GM23338 (cell line): ENCODE measurements at regions not wholly inside any gene's neighbourhood (a gene's known extent, or its start where the extent isn't known, plus 50 kb on each side); places are given as distances from the start of the nearest gene placed in this dataset.

Source experiments
- ATAC-seq: fragments of 200-7000 bp; cut with Tn5 transposase; 3 replicates; pipeline ENCODE4 v1.9.1; 2020
- DNase-seq: peaks from one replicate; pipeline ENCODE4 v3.0.0-alpha.2; 2015; ENCODE audit warnings: low spot score
- H2AFZ ChIP-seq: fragments of 200-600 bp; sonication (generic); 2 replicates; pipeline ENCODE4 v1.8.0; 2016; ENCODE audit warnings: antibody characterized with exemption, mild to moderate bottlenecking, moderate library complexity
- H3F3A ChIP-seq: fragments of 200-600 bp; sonication (generic); replicated peaks from 2 replicates; pipeline ENCODE4 v1.8.0; 2017; ENCODE audit warnings: antibody characterized with exemption, mixed run types, low read depth
- H3K27ac ChIP-seq: fragments of 200-600 bp; sonication (generic); 2 replicates; pipeline ENCODE4 v1.6.1; 2016; ENCODE audit warnings: low read depth
- H3K27me3 ChIP-seq: fragments of 200-600 bp; sonication (generic); 2 replicates; pipeline ENCODE4 v1.8.0; 2016; ENCODE audit warnings: mild to moderate bottlenecking, mixed run types, moderate library complexity; ENCODE audit not compliant: insufficient read depth
- H3K36me3 ChIP-seq: fragments of 200-600 bp; sonication (generic); 2 replicates; pipeline ENCODE4 v1.8.0; 2016; ENCODE audit warnings: mild to moderate bottlenecking; ENCODE audit not compliant: insufficient read depth
- H3K4me1 ChIP-seq: fragments of 200-600 bp; sonication (generic); 2 replicates; pipeline ENCODE4 v1.8.0; 2016; ENCODE audit warnings: mild to moderate bottlenecking, moderate library complexity; ENCODE audit not compliant: insufficient read depth
- H3K4me2 ChIP-seq: fragments of 200-600 bp; sonication (generic); 2 replicates; pipeline ENCODE4 v1.7.1; 2017; ENCODE audit warnings: mixed run types
- H3K4me3 ChIP-seq: fragments of 200-600 bp; sonication (generic); 2 replicates; pipeline ENCODE4 v1.6.1; 2016; ENCODE audit warnings: mixed run types
- H3K79me2 ChIP-seq: fragments of 200-600 bp; sonication (generic); replicated peaks from 2 replicates; pipeline ENCODE4 v1.8.0; 2017; ENCODE audit warnings: mild to moderate bottlenecking; ENCODE audit not compliant: insufficient read depth
- H3K9me2 ChIP-seq: fragments of 200-600 bp; sonication (generic); 2 replicates; pipeline ENCODE4 v1.8.0; 2017; ENCODE audit not compliant: insufficient read depth
- H4K20me1 ChIP-seq: fragments of 200-600 bp; sonication (generic); replicated peaks from 2 replicates; pipeline ENCODE4 v1.8.0; 2017; ENCODE audit warnings: mild to moderate bottlenecking; ENCODE audit not compliant: insufficient read depth
- H3K27ac Mint-ChIP-seq: 2 replicates; pipeline ENCODE4 v1.8.0; 2020; ENCODE audit warnings: inconsistent platforms, mild to moderate bottlenecking, moderate library complexity, mixed read lengths
- H3K27me3 Mint-ChIP-seq: 3 replicates; pipeline ENCODE4 v1.8.0; 2022; ENCODE audit warnings: low read depth, mild to moderate bottlenecking, moderate library complexity, mixed read lengths, inconsistent platforms; ENCODE audit not compliant: insufficient read depth, poor library complexity
- H3K36me3 Mint-ChIP-seq: 3 replicates; pipeline ENCODE4 v1.8.0; 2021; ENCODE audit warnings: low read depth, mild to moderate bottlenecking, inconsistent platforms, moderate library complexity, mixed read lengths
- H3K4me1 Mint-ChIP-seq: 3 replicates; pipeline ENCODE4 v1.8.0; 2020; ENCODE audit warnings: mild to moderate bottlenecking, inconsistent platforms, mixed read lengths
- H3K4me3 Mint-ChIP-seq: 3 replicates; pipeline ENCODE4 v1.8.0; 2021; ENCODE audit warnings: moderate library complexity, mild to moderate bottlenecking, inconsistent platforms, mixed read lengths
- H3K9me3 Mint-ChIP-seq: 3 replicates; pipeline ENCODE4 v1.8.0; 2020; ENCODE audit warnings: moderate library complexity, mild to moderate bottlenecking, inconsistent platforms, mixed read lengths
- CREB1 ChIP-seq: fragments of 250-450 bp; sonication (Bioruptor Pico); IDR thresholded peaks from 2 replicates; pipeline ENCODE4 v1.5.0; 2020; ENCODE audit warnings: low read depth, mild to moderate bottlenecking, moderate library complexity
- ETS1 ChIP-seq: IDR thresholded peaks from 2 replicates; pipeline ENCODE4 v1.6.1; 2016; ENCODE audit warnings: antibody characterized with exemption
- EZH2phosphoT487 ChIP-seq: fragments of 200-600 bp; sonication (generic); IDR thresholded peaks from one replicate; pipeline ENCODE4 v1.8.1; 2018; ENCODE audit warnings: antibody characterized with exemption; ENCODE audit not compliant: unreplicated experiment
- NANOG ChIP-seq: IDR thresholded peaks from 2 replicates; pipeline ENCODE4 v1.6.1; 2016; ENCODE audit warnings: antibody characterized with exemption, borderline replicate concordance
- POLR2AphosphoS5 ChIP-seq: IDR thresholded peaks from 2 replicates; pipeline ENCODE4 v1.6.1; 2016; ENCODE audit warnings: antibody characterized with exemption, low read depth
- STAT1 ChIP-seq: IDR thresholded peaks from one replicate; pipeline ENCODE4 v1.6.1; 2016; ENCODE audit warnings: antibody characterized with exemption; ENCODE audit not compliant: unreplicated experiment
- ZNF114 ChIP-seq: fragments of 250-450 bp; sonication (Bioruptor Pico); IDR thresholded peaks from 2 replicates; pipeline ENCODE4 v1.5.0; 2020; ENCODE audit warnings: mild to moderate bottlenecking, moderate library complexity
- ZNF331 ChIP-seq: fragments of 250-450 bp; sonication (Bioruptor Pico); IDR thresholded peaks from 2 replicates; pipeline ENCODE4 v1.5.0; 2020; ENCODE audit warnings: low read depth, mild to moderate bottlenecking, moderate library complexity
- ZNF462 ChIP-seq: fragments of 250-450 bp; sonication (Bioruptor Pico); IDR thresholded peaks from 2 replicates; pipeline ENCODE4 v1.5.0; 2020; ENCODE audit warnings: mild to moderate bottlenecking, moderate library complexity

- H3K4me3 Mint-ChIP-seq = no peak overlapping the region
- ATAC-seq = no peak
- H3K4me2 ChIP-seq = no peak overlapping the region
These were observed 492.0 kb upstream of the NRSN1 start for GRCh38 chr6:23633996-23634395.

More at GRCh38 chr6:23633996-23634395, 492.0 kb upstream of the NRSN1 start:
- H3K27ac Mint-ChIP-seq = no peak overlapping the region
- no peaks in the 10 kb centered on the region for H3K27me3 ChIP-seq
- TF ChIP-seq STAT1 (no peak), NANOG (no peak), CREB1 (CRISPR knock-in tag) (no peak), ZNF114 (no peak), ZNF462 (no peak), EZH2phosphoT487 (no peak), POLR2AphosphoS5 (no peak), ZNF331 (CRISPR knock-in tag) (no peak), ETS1 (no peak)
- H3K9me2 ChIP-seq = no peaks in the 10 kb centered on the region
- no peaks in the 10 kb centered on the region for H3K36me3 ChIP-seq
- DNase-seq = no peak
- no peak overlapping the region for H3K4me3 ChIP-seq
- H3K9me3 Mint-ChIP-seq = no peaks in the 10 kb centered on the region; the same call in 2 of the 3 replicates
- no peak overlapping the region for H2AFZ ChIP-seq
- H3K4me1 ChIP-seq = no peaks in the 10 kb centered on the region
- no peaks in the 10 kb centered on the region for H3K4me1 Mint-ChIP-seq
- H3F3A ChIP-seq = no peaks in the 10 kb centered on the region
- no peaks in the 10 kb centered on the region for H3K27me3 Mint-ChIP-seq
- H3K79me2 ChIP-seq = no peaks in the 10 kb centered on the region
- no peaks in the 10 kb centered on the region for H4K20me1 ChIP-seq
- H3K27ac ChIP-seq = no peak overlapping the region
- H3K36me3 Mint-ChIP-seq = no peaks in the 10 kb centered on the region
